Fibroblast of skin of back (primary cell): ENCODE measurements at regions not wholly inside any gene's neighbourhood (a gene's known extent, or its start where the extent isn't known, plus 50 kb on each side); places are given as distances from the start of the nearest gene placed in this dataset.
"Not testable (repeated sequence)": the region's sequence is repeated elsewhere in the genome, so short reads cannot be mapped to it uniquely, and the experiment has no call there.

ENCODE experiments used
- DNase-seq: peaks from one replicate; pipeline ENCODE4 v3.0.0-alpha.2; 2013

GRCh38 chr6:130494729-130495128 is 128.9 kb downstream of the TMEM200A start:
- DNase-seq, result peak; percentile 88

GRCh38 chr6:130500693-130501092 is 134.9 kb downstream of the TMEM200A start:
- DNase-seq, result peak; percentile 96

- DNase-seq, result peak; percentile 36
Observed at GRCh38 chr6:130503146-130503545, 137.3 kb downstream of the TMEM200A start.

- no peak for DNase-seq
Observed at GRCh38 chr6:130505808-130506598, 140.2 kb downstream of the TMEM200A start.

GRCh38 chr6:130507005-130507665 is 141.3 kb downstream of the TMEM200A start:
- not testable (repeated sequence) for DNase-seq

GRCh38 chr6:130507666-130508028 is 141.8 kb downstream of the TMEM200A start:
- no peak for DNase-seq

GRCh38 chr6:130513770-130514169 is 148.0 kb downstream of the TMEM200A start:
- peak; percentile 58 for DNase-seq

GRCh38 chr6:130514712-130515111 is 148.9 kb downstream of the TMEM200A start:
- DNase-seq, result no peak

- no peak for DNase-seq
Observed at GRCh38 chr6:130515306-130515705, 149.5 kb downstream of the TMEM200A start.

GRCh38 chr6:130516604-130517003 is 150.8 kb downstream of the TMEM200A start:
- no peak for DNase-seq

- no peak for DNase-seq
Observed at GRCh38 chr6:130517444-130517931, 151.7 kb downstream of the TMEM200A start.

GRCh38 chr6:130518588-130518987 is 152.8 kb downstream of the TMEM200A start:
- DNase-seq, result no peak

GRCh38 chr6:130520221-130520620 is 154.4 kb downstream of the TMEM200A start:
- DNase-seq, result peak; percentile 27

GRCh38 chr6:130520801-130521200 is 155.0 kb downstream of the TMEM200A start:
- no peak for DNase-seq

GRCh38 chr6:130524552-130524951 is 158.7 kb downstream of the TMEM200A start:
- DNase-seq, result no peak

- no peak for DNase-seq
Observed at GRCh38 chr6:130525408-130525807, 159.6 kb downstream of the TMEM200A start.

GRCh38 chr6:130526466-130526865 is 160.6 kb downstream of the TMEM200A start:
- no peak for DNase-seq

GRCh38 chr6:130527173-130527572 is 161.4 kb downstream of the TMEM200A start:
- DNase-seq, result no peak

GRCh38 chr6:130529569-130530149 is 163.8 kb downstream of the TMEM200A start:
- no peak for DNase-seq

- no peak for DNase-seq
Observed at GRCh38 chr6:130534627-130535026, 168.8 kb downstream of the TMEM200A start.

GRCh38 chr6:130535242-130535641 is 169.4 kb downstream of the TMEM200A start:
- no peak for DNase-seq

- no peak for DNase-seq
Observed at GRCh38 chr6:130537447-130537846, 171.6 kb downstream of the TMEM200A start.

- no peak for DNase-seq
Observed at GRCh38 chr6:130547723-130548122, 181.9 kb downstream of the TMEM200A start.
